ENCODE measurements at regions not wholly inside any gene's neighbourhood (a gene's known extent, or its start where the extent isn't known, plus 50 kb on each side); places are given as distances from the start of the nearest gene placed in this dataset.

DNA sequence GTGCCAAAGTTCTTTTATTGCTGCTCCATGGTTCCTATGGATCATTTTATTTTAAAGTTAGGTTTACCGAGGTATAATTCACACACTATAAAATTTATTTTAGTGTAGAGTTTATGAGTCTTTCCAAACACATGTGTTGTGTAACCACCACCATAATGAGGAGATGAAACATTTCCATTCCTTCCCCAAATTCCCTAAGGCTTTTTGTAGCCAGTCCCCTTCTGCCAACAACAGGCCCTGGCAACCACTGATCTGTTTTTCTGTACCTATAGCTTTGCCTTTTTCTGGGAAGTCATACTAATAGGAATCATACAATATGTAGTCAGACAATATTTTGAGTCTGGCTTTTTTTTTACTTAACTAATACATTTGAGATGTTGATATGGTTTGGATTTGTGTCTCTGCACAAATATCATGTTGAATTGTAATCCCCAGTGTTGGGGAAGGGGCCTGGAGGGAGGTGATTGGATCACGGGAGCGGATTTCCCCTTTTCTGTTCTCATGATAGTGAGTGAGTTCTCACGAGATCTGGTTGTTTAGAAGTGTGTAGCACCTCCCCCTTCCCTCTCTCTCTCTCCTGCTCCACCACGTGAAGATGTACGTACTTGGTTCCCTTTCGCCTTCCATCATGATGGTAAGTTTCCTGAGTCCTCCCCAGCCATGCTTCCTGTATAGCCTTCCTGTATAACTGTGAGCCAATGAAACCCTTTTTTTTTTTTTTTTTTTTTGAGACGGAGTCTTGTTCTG lies 59.6 kb upstream of the DHX15 start:
- H3K27ac ChIP-seq, result peak overlapping the region in 2 of 4 donors; percentile 34 to 73
- 78 to 79% methylated on average over 8 of the region's 8 CpGs for WGBS, 2 donors
- TF ChIP-seq, protein P1, sequence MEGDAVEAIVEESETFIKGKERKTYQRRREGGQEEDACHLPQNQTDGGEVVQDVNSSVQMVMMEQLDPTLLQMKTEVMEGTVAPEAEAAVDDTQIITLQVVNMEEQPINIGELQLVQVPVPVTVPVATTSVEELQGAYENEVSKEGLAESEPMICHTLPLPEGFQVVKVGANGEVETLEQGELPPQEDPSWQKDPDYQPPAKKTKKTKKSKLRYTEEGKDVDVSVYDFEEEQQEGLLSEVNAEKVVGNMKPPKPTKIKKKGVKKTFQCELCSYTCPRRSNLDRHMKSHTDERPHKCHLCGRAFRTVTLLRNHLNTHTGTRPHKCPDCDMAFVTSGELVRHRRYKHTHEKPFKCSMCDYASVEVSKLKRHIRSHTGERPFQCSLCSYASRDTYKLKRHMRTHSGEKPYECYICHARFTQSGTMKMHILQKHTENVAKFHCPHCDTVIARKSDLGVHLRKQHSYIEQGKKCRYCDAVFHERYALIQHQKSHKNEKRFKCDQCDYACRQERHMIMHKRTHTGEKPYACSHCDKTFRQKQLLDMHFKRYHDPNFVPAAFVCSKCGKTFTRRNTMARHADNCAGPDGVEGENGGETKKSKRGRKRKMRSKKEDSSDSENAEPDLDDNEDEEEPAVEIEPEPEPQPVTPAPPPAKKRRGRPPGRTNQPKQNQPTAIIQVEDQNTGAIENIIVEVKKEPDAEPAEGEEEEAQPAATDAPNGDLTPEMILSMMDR (IDR thresholded peaks at IDR 0.05), result no peak
- no peak for TF ChIP-seq POLR2A (IDR thresholded peaks at IDR 0.05)
- H3K27me3 ChIP-seq, result no peaks in the 10 kb centered on the region
- intact Hi-C loops (cut with DNase I), result no loop called here
- no peaks in the 10 kb centered on the region for H3K36me3 ChIP-seq (replicated peaks in 1 of 2; ENCODE audit: insufficient read depth in 1 of 2, low read depth in 2 of 2)
- H3K4me1 ChIP-seq, result peaks cover 14% of the 10 kb centered on the region
- no peaks in the 10 kb centered on the region for H3K9me3 ChIP-seq
- no peak overlapping the region for H3K4me3 ChIP-seq
- no peak for ATAC-seq
- no peak for DNase-seq

DNA sequence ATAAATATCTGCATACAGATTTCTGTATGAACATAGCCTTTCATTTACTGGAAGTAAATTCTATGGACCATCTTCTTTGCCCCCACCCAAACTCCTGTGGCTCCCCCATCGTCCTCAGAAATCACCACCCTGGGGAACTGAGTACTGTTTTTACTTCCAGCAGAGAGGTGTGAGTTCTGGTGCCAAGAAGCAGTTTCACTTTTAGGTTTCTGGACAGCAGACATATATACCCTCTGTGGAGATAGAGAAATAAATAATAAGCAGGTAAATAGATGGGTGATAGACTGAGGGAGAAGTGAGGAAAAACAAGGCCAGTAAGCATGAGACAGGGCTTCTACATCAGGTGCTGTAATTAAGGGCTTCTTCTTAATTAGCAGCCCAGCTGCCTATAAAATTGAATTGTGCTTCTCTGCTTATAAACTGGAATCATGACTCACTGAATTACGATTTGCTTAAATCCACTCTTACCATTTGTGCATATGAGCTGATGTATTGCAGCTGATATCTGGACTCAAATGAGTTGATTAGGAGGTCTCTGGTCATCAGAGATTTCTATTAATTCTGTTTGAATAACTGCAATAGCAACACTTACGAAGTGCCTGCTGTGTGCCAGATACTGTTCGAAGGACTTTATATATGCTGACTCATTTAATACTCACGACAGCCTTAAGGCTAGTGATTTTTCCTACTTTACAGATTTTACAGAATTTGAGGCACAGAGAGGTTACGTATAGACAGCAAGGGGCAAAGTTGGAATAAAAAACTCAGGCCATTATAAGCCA lies 60.8 kb upstream of the DHX15 start:
- ATAC-seq (no peak), DNase-seq (no peak)
- Histone ChIP-seq H3K27me3 (no peaks in the 10 kb centered on the region), H3K9me3 (no peaks in the 10 kb centered on the region), H3K36me3 (replicated peaks in 1 of 2; ENCODE audit: insufficient read depth in 1 of 2, low read depth in 2 of 2) (no peaks in the 10 kb centered on the region), H3K27ac (no peak overlapping the region), H3K4me1 (peaks cover 18% of the 10 kb centered on the region), H3K4me3 (no peak overlapping the region)
- intact Hi-C loops (cut with DNase I), result no loop called here
- TF ChIP-seq, protein P1 (IDR thresholded peaks at IDR 0.05), result no peak
- no peak for TF ChIP-seq POLR2A (IDR thresholded peaks at IDR 0.05)
- WGBS, 2 donors, result 55 to 58% methylated on average over 6 of the region's 6 CpGs

DNA sequence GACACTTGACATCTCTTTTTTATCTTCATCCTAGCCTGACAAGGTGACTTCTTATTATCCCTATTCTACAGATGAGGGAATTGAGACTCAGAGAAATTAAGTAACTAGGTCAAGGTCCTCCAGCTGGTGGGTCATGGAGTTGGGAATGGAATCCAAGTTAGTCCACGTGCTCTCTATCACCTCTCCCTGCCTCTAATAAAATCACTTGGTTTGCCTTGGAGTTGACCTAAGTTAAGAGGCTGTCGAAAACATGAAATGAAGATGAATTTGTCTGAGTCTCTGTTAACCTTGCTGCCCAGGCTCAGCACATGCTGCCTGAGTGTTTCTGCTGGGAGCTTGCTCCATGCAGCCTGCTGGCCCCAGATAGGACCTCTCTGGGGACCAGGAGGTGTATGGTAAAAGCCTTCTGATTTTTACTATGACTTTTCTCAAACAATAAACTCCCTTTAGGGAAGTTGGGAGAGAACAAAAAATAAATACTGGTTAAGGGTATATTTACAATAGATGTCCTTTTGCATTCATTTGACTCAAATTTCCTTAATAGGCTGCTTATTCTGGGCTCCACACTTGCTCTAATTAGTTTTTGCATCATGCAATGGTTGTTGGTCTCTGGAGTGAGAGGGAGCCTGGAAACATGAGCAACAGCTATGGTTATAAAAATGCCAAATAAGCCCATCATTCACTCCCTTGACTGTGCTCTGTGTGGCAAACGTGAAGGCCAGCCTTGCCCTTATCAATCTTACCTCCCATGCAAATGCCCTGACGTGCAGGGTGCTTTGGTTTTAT lies 61.6 kb upstream of the DHX15 start:
- Histone ChIP-seq H3K36me3 (replicated peaks in 1 of 2; ENCODE audit: insufficient read depth in 1 of 2, low read depth in 2 of 2) (no peaks in the 10 kb centered on the region), H3K4me1 (peaks cover 26% of the 10 kb centered on the region), H3K27ac (peak overlapping the region in 1 of 4 donors; percentile 16), H3K27me3 (no peaks in the 10 kb centered on the region), H3K4me3 (no peak overlapping the region), H3K9me3 (no peaks in the 10 kb centered on the region)
- ATAC-seq (no peak), DNase-seq (no peak)
- WGBS, 2 donors, result 24 to 27% methylated on average over 3 to 4 of the region's 4 CpGs
- no peak for TF ChIP-seq POLR2A (IDR thresholded peaks at IDR 0.05)
- TF ChIP-seq, protein P1 (IDR thresholded peaks at IDR 0.05), result no peak
- intact Hi-C loops (cut with DNase I), result no loop called here

DNA sequence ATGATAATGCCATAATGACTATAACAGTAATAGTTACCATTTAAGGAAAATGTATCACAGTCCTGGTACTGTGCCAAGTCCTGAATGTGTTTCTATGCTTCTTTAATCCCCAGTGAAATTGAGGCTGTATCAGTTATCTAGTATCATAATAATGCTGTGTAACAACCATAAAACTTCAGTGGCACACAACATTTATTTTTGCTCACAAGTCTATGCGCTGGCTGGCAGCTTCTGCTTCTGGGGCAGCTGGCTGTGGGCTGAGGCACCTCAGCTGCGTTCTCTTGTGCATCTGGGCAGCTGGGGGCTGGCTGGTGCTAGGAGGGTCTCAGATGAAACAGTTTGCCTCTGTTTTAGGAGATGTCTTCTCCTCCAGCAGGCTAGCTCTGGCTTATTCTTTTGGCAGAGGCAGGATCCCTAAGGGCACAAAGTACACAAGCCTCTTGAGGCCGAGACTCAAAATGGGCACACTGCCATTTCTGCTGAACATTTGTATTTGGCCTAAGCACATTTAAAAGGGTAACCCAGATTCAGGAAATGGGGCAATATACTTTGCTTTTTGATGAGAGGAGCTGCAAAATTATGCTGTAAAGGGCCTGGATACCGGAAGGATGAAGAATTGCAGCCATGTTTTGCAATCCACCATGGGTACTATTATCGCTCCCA lies 62.6 kb upstream of the DHX15 start:
- Histone ChIP-seq H3K27me3 (no peaks in the 10 kb centered on the region), H3K4me3 (no peak overlapping the region), H3K9me3 (no peaks in the 10 kb centered on the region), H3K4me1 (peaks cover 26% of the 10 kb centered on the region), H3K27ac (no peak overlapping the region), H3K36me3 (replicated peaks in 1 of 2; ENCODE audit: insufficient read depth in 1 of 2, low read depth in 2 of 2) (no peaks in the 10 kb centered on the region)
- TF ChIP-seq POLR2A (IDR thresholded peaks at IDR 0.05), result no peak
- TF ChIP-seq, protein P1 (IDR thresholded peaks at IDR 0.05), result no peak
- no peak for ATAC-seq
- DNase-seq, result no peak
- WGBS, 2 donors, result 74 to 84% methylated on average over 5 of the region's 5 CpGs
- intact Hi-C loops (cut with DNase I), result no loop called here

Data from body of pancreas (tissue), 4 donors.